ENCODE measurements at regions not wholly inside any gene's neighbourhood (a gene's known extent, or its start where the extent isn't known, plus 50 kb on each side); places are given as distances from the start of the nearest gene placed in this dataset.

- Histone ChIP-seq H3F3A (ENCODE audit: insufficient read depth, low read length) (no peaks in the 10 kb centered on the region), H3K9me2 (ENCODE audit: low read depth, low read length) (no peaks in the 10 kb centered on the region), H4K20me1 (ENCODE audit: insufficient read depth, low read length) (no peaks in the 10 kb centered on the region), H3K36me3 (ENCODE audit: insufficient read depth, low read length) (no peaks in the 10 kb centered on the region), H3K9me3 (ENCODE audit: low read length) (no peaks in the 10 kb centered on the region), H3K27me3 (ENCODE audit: insufficient read depth, low read length) (no peaks in the 10 kb centered on the region), H3K9ac (ENCODE audit: low read length) (no peak overlapping the region), H3K79me2 (ENCODE audit: insufficient read depth, low read length) (no peaks in the 10 kb centered on the region), H2AFZ (ENCODE audit: low read length) (no peak overlapping the region), H3K4me3 (ENCODE audit: low read depth, low read length, poor library complexity, severe bottlenecking) (no peak overlapping the region), H3K4me2 (ENCODE audit: low read length) (no peak overlapping the region), H3K4me1 (ENCODE audit: insufficient read depth, low read length, severe bottlenecking) (no peaks in the 10 kb centered on the region), H3K27ac (ENCODE audit: low read depth, low read length, poor library complexity, severe bottlenecking) (no peak overlapping the region)
- TF ChIP-seq CTCF (IDR thresholded peaks at IDR 0.05; ENCODE audit: low read length) = no peak
- TF ChIP-seq EZH2 (IDR thresholded peaks at IDR 0.05; ENCODE audit: borderline replicate concordance, low read length) = no peak
Measured at GRCh38 chr2:221203125-221203524, 369.0 kb downstream of the EPHA4 start.

- H3K4me2 ChIP-seq (ENCODE audit: low read length) = no peak overlapping the region
- TF ChIP-seq EZH2 (IDR thresholded peaks at IDR 0.05; ENCODE audit: borderline replicate concordance, low read length) (no peak), CTCF (IDR thresholded peaks at IDR 0.05; ENCODE audit: low read length) (no peak)
- no peaks in the 10 kb centered on the region for H3K9me2 ChIP-seq (ENCODE audit: low read depth, low read length)
- no peak overlapping the region for H3K27ac ChIP-seq (ENCODE audit: low read depth, low read length, poor library complexity, severe bottlenecking)
- no peak overlapping the region for H3K9ac ChIP-seq (ENCODE audit: low read length)
- H3K27me3 ChIP-seq (ENCODE audit: insufficient read depth, low read length) = no peaks in the 10 kb centered on the region
- no peak overlapping the region for H3K4me3 ChIP-seq (ENCODE audit: low read depth, low read length, poor library complexity, severe bottlenecking)
- H3K9me3 ChIP-seq (ENCODE audit: low read length) = no peaks in the 10 kb centered on the region
- H3K4me1 ChIP-seq (ENCODE audit: insufficient read depth, low read length, severe bottlenecking) = no peaks in the 10 kb centered on the region
- H3K36me3 ChIP-seq (ENCODE audit: insufficient read depth, low read length) = no peaks in the 10 kb centered on the region
- no peaks in the 10 kb centered on the region for H3K79me2 ChIP-seq (ENCODE audit: insufficient read depth, low read length)
- H2AFZ ChIP-seq (ENCODE audit: low read length) = no peak overlapping the region
- H4K20me1 ChIP-seq (ENCODE audit: insufficient read depth, low read length) = no peaks in the 10 kb centered on the region
- no peaks in the 10 kb centered on the region for H3F3A ChIP-seq (ENCODE audit: insufficient read depth, low read length)
Measured at GRCh38 chr2:221203856-221204255, 368.2 kb downstream of the EPHA4 start.

GRCh38 chr2:221204699-221205098 is 367.4 kb downstream of the EPHA4 start:
- Histone ChIP-seq H3K4me3 (ENCODE audit: low read depth, low read length, poor library complexity, severe bottlenecking) (no peak overlapping the region), H3K4me2 (ENCODE audit: low read length) (no peak overlapping the region), H3K9ac (ENCODE audit: low read length) (no peak overlapping the region), H4K20me1 (ENCODE audit: insufficient read depth, low read length) (no peaks in the 10 kb centered on the region), H3K27ac (ENCODE audit: low read depth, low read length, poor library complexity, severe bottlenecking) (no peak overlapping the region), H3K4me1 (ENCODE audit: insufficient read depth, low read length, severe bottlenecking) (no peaks in the 10 kb centered on the region), H3K27me3 (ENCODE audit: insufficient read depth, low read length) (no peaks in the 10 kb centered on the region), H3F3A (ENCODE audit: insufficient read depth, low read length) (no peaks in the 10 kb centered on the region), H2AFZ (ENCODE audit: low read length) (no peak overlapping the region), H3K9me2 (ENCODE audit: low read depth, low read length) (no peaks in the 10 kb centered on the region), H3K79me2 (ENCODE audit: insufficient read depth, low read length) (no peaks in the 10 kb centered on the region), H3K36me3 (ENCODE audit: insufficient read depth, low read length) (no peaks in the 10 kb centered on the region), H3K9me3 (ENCODE audit: low read length) (no peaks in the 10 kb centered on the region)
- TF ChIP-seq EZH2 (IDR thresholded peaks at IDR 0.05; ENCODE audit: borderline replicate concordance, low read length) (no peak), CTCF (IDR thresholded peaks at IDR 0.05; ENCODE audit: low read length) (no peak)

Measured in OCI-LY1 (cell line).